HUES48 (cell line): ENCODE measurements at regions not wholly inside any gene's neighbourhood (a gene's known extent, or its start where the extent isn't known, plus 50 kb on each side); places are given as distances from the start of the nearest gene placed in this dataset.
"Not testable (repeated sequence)": the region's sequence is repeated elsewhere in the genome, so short reads cannot be mapped to it uniquely, and the experiment has no call there.

Experiments
- H3K27ac ChIP-seq: one replicate; pipeline ENCODE4 v1.7.0; 2013; ENCODE audit warnings: low read depth, low read length, inconsistent platforms
- H3K27me3 ChIP-seq: 2 replicates; pipeline ENCODE4 v1.6.1; 2013; ENCODE audit warnings: mild to moderate bottlenecking, low read length; ENCODE audit not compliant: control insufficient read depth, insufficient read depth
- H3K36me3 ChIP-seq: 2 replicates; pipeline ENCODE4 v1.6.1; 2013; ENCODE audit warnings: low read length; ENCODE audit not compliant: control insufficient read depth, insufficient read depth
- H3K4me1 ChIP-seq: 2 replicates; pipeline ENCODE4 v1.6.1; 2013; ENCODE audit warnings: mild to moderate bottlenecking, low read length; ENCODE audit not compliant: control insufficient read depth, insufficient read depth
- H3K4me3 ChIP-seq: 2 replicates; pipeline ENCODE4 v1.5.1; 2013; ENCODE audit warnings: mild to moderate bottlenecking, low read depth, low read length
- H3K9ac ChIP-seq: 2 replicates; pipeline ENCODE4 v1.6.1; 2013; ENCODE audit warnings: mild to moderate bottlenecking, low read depth, low read length, moderate library complexity
- H3K9me3 ChIP-seq: 2 replicates; pipeline ENCODE4 v1.6.1; 2013; ENCODE audit warnings: low read length; ENCODE audit not compliant: control insufficient read depth, insufficient read depth

GRCh38 chr5:29002481-29002880 is 1964.1 kb upstream of the CDH9 start:
- Histone ChIP-seq H3K4me3 (no peak overlapping the region), H3K9me3 (no peaks in the 10 kb centered on the region), H3K27me3 (no peaks in the 10 kb centered on the region), H3K4me1 (no peaks in the 10 kb centered on the region), H3K36me3 (no peaks in the 10 kb centered on the region), H3K9ac (no peak overlapping the region), H3K27ac (no peak overlapping the region)

GRCh38 chr5:29001666-29002065 is 1963.3 kb upstream of the CDH9 start:
- Histone ChIP-seq H3K27me3 (no peaks in the 10 kb centered on the region), H3K4me1 (no peaks in the 10 kb centered on the region), H3K9me3 (no peaks in the 10 kb centered on the region), H3K36me3 (no peaks in the 10 kb centered on the region), H3K4me3 (no peak overlapping the region), H3K9ac (no peak overlapping the region), H3K27ac (no peak overlapping the region)

- no peak overlapping the region for H3K9ac ChIP-seq
- no peak overlapping the region for H3K4me3 ChIP-seq
- H3K9me3 ChIP-seq: peaks cover 17% of the 10 kb centered on the region
- no peaks in the 10 kb centered on the region for H3K36me3 ChIP-seq
- H3K4me1 ChIP-seq: no peaks in the 10 kb centered on the region
- no peaks in the 10 kb centered on the region for H3K27me3 ChIP-seq
- no peak overlapping the region for H3K27ac ChIP-seq
These were observed 1946.3 kb upstream of the CDH9 start for GRCh38 chr5:28984639-28985038.

GRCh38 chr5:28975508-28975907 is 1937.1 kb upstream of the CDH9 start:
- no peak overlapping the region for H3K9ac ChIP-seq

GRCh38 chr5:28967848-28968247 is 1929.5 kb upstream of the CDH9 start:
- Histone ChIP-seq H3K9ac (no peak overlapping the region), H3K36me3 (no peaks in the 10 kb centered on the region), H3K9me3 (no peaks in the 10 kb centered on the region), H3K27me3 (no peaks in the 10 kb centered on the region), H3K4me3 (no peak overlapping the region), H3K4me1 (no peaks in the 10 kb centered on the region), H3K27ac (no peak overlapping the region)

More at GRCh38 chr5:28975508-28975907, 1937.1 kb upstream of the CDH9 start:
- no peaks in the 10 kb centered on the region for H3K4me1 ChIP-seq
- no peaks in the 10 kb centered on the region for H3K36me3 ChIP-seq
- no peaks in the 10 kb centered on the region for H3K9me3 ChIP-seq
- H3K27me3 ChIP-seq: no peaks in the 10 kb centered on the region
- no peak overlapping the region for H3K27ac ChIP-seq
- H3K4me3 ChIP-seq: no peak overlapping the region

GRCh38 chr5:28961816-28962215 is 1923.4 kb upstream of the CDH9 start:
- Histone ChIP-seq H3K27me3 (no peaks in the 10 kb centered on the region), H3K9me3 (no peaks in the 10 kb centered on the region), H3K36me3 (no peaks in the 10 kb centered on the region), H3K4me1 (no peaks in the 10 kb centered on the region), H3K27ac (no peak overlapping the region), H3K4me3 (no peak overlapping the region), H3K9ac (no peak overlapping the region)

- Histone ChIP-seq H3K36me3 (no peaks in the 10 kb centered on the region), H3K9ac (no peak overlapping the region), H3K4me3 (no peak overlapping the region), H3K27ac (no peak overlapping the region), H3K4me1 (peaks cover 7% of the 10 kb centered on the region; the same call in 1 of the 2 replicates), H3K9me3 (peaks cover 8% of the 10 kb centered on the region; the same call in 1 of the 2 replicates), H3K27me3 (no peaks in the 10 kb centered on the region)
These were observed 1920.2 kb upstream of the CDH9 start for GRCh38 chr5:28958581-28958980.

GRCh38 chr5:28957450-28957849 is 1919.1 kb upstream of the CDH9 start:
- peaks cover 8% of the 10 kb centered on the region; the same call in 1 of the 2 replicates for H3K9me3 ChIP-seq
- no peaks in the 10 kb centered on the region for H3K27me3 ChIP-seq
- no peak overlapping the region for H3K27ac ChIP-seq

GRCh38 chr5:28954074-28954473 is 1915.7 kb upstream of the CDH9 start:
- H3K9me3 ChIP-seq: peaks cover 8% of the 10 kb centered on the region; the same call in 1 of the 2 replicates
- peak overlapping the region; percentile 32 for H3K4me3 ChIP-seq
- peak overlapping the region; percentile 55 for H3K27ac ChIP-seq
- no peaks in the 10 kb centered on the region for H3K36me3 ChIP-seq
- H3K9ac ChIP-seq: no peak overlapping the region
- no peaks in the 10 kb centered on the region for H3K27me3 ChIP-seq
- H3K4me1 ChIP-seq: peaks cover 7% of the 10 kb centered on the region; the same call in 1 of the 2 replicates

More at GRCh38 chr5:28957450-28957849, 1919.1 kb upstream of the CDH9 start:
- Histone ChIP-seq H3K36me3 (no peaks in the 10 kb centered on the region), H3K4me1 (peaks cover 7% of the 10 kb centered on the region; the same call in 1 of the 2 replicates), H3K9ac (no peak overlapping the region), H3K4me3 (no peak overlapping the region)

GRCh38 chr5:28947865-28948264 is 1909.5 kb upstream of the CDH9 start:
- no peaks in the 10 kb centered on the region for H3K4me1 ChIP-seq
- no peak overlapping the region for H3K4me3 ChIP-seq
- no peaks in the 10 kb centered on the region for H3K27me3 ChIP-seq
- H3K9ac ChIP-seq: no peak overlapping the region
- H3K36me3 ChIP-seq: no peaks in the 10 kb centered on the region
- H3K9me3 ChIP-seq: no peaks in the 10 kb centered on the region
- H3K27ac ChIP-seq: no peak overlapping the region

- Histone ChIP-seq H3K9me3 (no peaks in the 10 kb centered on the region), H3K4me3 (no peak overlapping the region), H3K36me3 (no peaks in the 10 kb centered on the region), H3K9ac (no peak overlapping the region), H3K4me1 (no peaks in the 10 kb centered on the region), H3K27me3 (no peaks in the 10 kb centered on the region), H3K27ac (no peak overlapping the region)
These were observed 1907.5 kb upstream of the CDH9 start for GRCh38 chr5:28945859-28946258.

- H3K27ac ChIP-seq, H3K9me3 ChIP-seq, H3K27me3 ChIP-seq, H3K4me3 ChIP-seq, H3K36me3 ChIP-seq, H3K9ac ChIP-seq, H3K4me1 ChIP-seq: not testable (repeated sequence)
These were observed 1891.0 kb upstream of the CDH9 start for GRCh38 chr5:28929366-28929765.
